H9 (cell line): ENCODE measurements at regions not wholly inside any gene's neighbourhood (a gene's known extent, or its start where the extent isn't known, plus 50 kb on each side); places are given as distances from the start of the nearest gene placed in this dataset.

ENCODE experiments used
- DNase-seq: peaks from one replicate; pipeline ENCODE4 v3.0.0-alpha.2; 2017
- H2AFZ ChIP-seq: one replicate; pipeline ENCODE4 v1.6.1; 2013; ENCODE audit warnings: mild to moderate bottlenecking, low read length, control low read depth, moderate library complexity
- H2AK5ac ChIP-seq: 2 replicates; pipeline ENCODE4 v1.6.1; 2013; ENCODE audit warnings: low read length, control low read depth, mixed read lengths; ENCODE audit not compliant: insufficient read length
- H2BK120ac ChIP-seq: one replicate; pipeline ENCODE4 v1.6.1; 2013; ENCODE audit warnings: low read depth, mild to moderate bottlenecking, low read length, control low read depth, inconsistent platforms; ENCODE audit not compliant: poor library complexity, severe bottlenecking
- H2BK12ac ChIP-seq: 2 replicates; pipeline ENCODE4 v1.6.1; 2013; ENCODE audit warnings: low read length, control low read depth, mixed read lengths, low read depth; ENCODE audit not compliant: insufficient read length
- H2BK15ac ChIP-seq: 2 replicates; pipeline ENCODE4 v1.6.1; 2013; ENCODE audit warnings: low read depth, low read length, control low read depth
- H2BK20ac ChIP-seq: one replicate; pipeline ENCODE4 v1.6.1; 2013; ENCODE audit warnings: low read depth, mild to moderate bottlenecking, low read length, control low read depth, inconsistent platforms; ENCODE audit not compliant: poor library complexity, severe bottlenecking
- H2BK5ac ChIP-seq: 2 replicates; pipeline ENCODE4 v1.6.1; 2013; ENCODE audit warnings: low read length, control low read depth, mixed read lengths; ENCODE audit not compliant: insufficient read length
- H3K14ac ChIP-seq: 2 replicates; pipeline ENCODE4 v1.6.1; 2013; ENCODE audit warnings: low read length, control low read depth; ENCODE audit not compliant: insufficient read depth
- H3K18ac ChIP-seq: 2 replicates; pipeline ENCODE4 v1.6.1; 2013; ENCODE audit warnings: low read depth, mild to moderate bottlenecking, mixed read lengths, low read length, control low read depth; ENCODE audit not compliant: insufficient read length
- H3K23ac ChIP-seq: 2 replicates; pipeline ENCODE4 v1.6.1; 2013; ENCODE audit warnings: low read length, control low read depth, mixed read lengths, low read depth; ENCODE audit not compliant: insufficient read length
- H3K23me2 ChIP-seq: 2 replicates; pipeline ENCODE4 v1.6.1; 2013; ENCODE audit warnings: low read depth, mild to moderate bottlenecking, mixed read lengths, low read length, control low read depth; ENCODE audit not compliant: insufficient read length, poor library complexity, severe bottlenecking
- H3K27ac ChIP-seq: 2 replicates; pipeline ENCODE4 v1.5.1; 2013; ENCODE audit warnings: low read length, control low read depth, mixed read lengths, low read depth; ENCODE audit not compliant: insufficient read length
- H3K27me3 ChIP-seq: 2 replicates; pipeline ENCODE4 v1.6.1; 2013; ENCODE audit warnings: low read length, control low read depth, inconsistent platforms; ENCODE audit not compliant: insufficient read depth
- H3K4ac ChIP-seq: 2 replicates; pipeline ENCODE4 v1.6.1; 2013; ENCODE audit warnings: low read depth, mild to moderate bottlenecking, control low read depth, inconsistent platforms, low read length, moderate library complexity
- H3K4me1 ChIP-seq: 2 replicates; pipeline ENCODE4 v1.6.1; 2013; ENCODE audit warnings: low read length, control low read depth, inconsistent platforms; ENCODE audit not compliant: insufficient read depth
- H3K4me2 ChIP-seq: 2 replicates; pipeline ENCODE4 v1.6.1; 2013; ENCODE audit warnings: low read length, control low read depth, mixed read lengths; ENCODE audit not compliant: insufficient read length, insufficient read depth
- H3K56ac ChIP-seq: 2 replicates; pipeline ENCODE4 v1.6.1; 2013; ENCODE audit warnings: low read depth, mild to moderate bottlenecking, mixed read lengths, low read length, control low read depth; ENCODE audit not compliant: insufficient read length
- H3K79me1 ChIP-seq: 2 replicates; pipeline ENCODE4 v1.6.1; 2013; ENCODE audit warnings: low read depth, mild to moderate bottlenecking, moderate library complexity, low read length, control low read depth, inconsistent platforms; ENCODE audit not compliant: insufficient read depth, poor library complexity, severe bottlenecking
- H3K79me2 ChIP-seq: 2 replicates; pipeline ENCODE4 v1.6.1; 2013; ENCODE audit warnings: low read length, control low read depth, inconsistent platforms; ENCODE audit not compliant: insufficient read depth
- H3K9ac ChIP-seq: 2 replicates; pipeline ENCODE4 v1.6.1; 2013; ENCODE audit warnings: low read length, control low read depth, mixed read lengths; ENCODE audit not compliant: insufficient read length; ENCODE audit errors: extremely low read depth
- H3K9me3 ChIP-seq: one replicate; pipeline ENCODE4 v1.6.1; 2013; ENCODE audit warnings: low read depth, low read length, inconsistent platforms; ENCODE audit not compliant: control insufficient read depth
- H3T11ph ChIP-seq: one replicate; pipeline ENCODE4 v1.6.1; 2013; ENCODE audit warnings: mild to moderate bottlenecking, low read length, control low read depth, inconsistent platforms
- H4K20me1 ChIP-seq: one replicate; pipeline ENCODE4 v1.6.1; 2013; ENCODE audit not compliant: control insufficient read depth, insufficient read length, insufficient read depth
- H4K5ac ChIP-seq: 2 replicates; pipeline ENCODE4 v1.6.1; 2013; ENCODE audit warnings: low read depth, mild to moderate bottlenecking, mixed read lengths, low read length, control low read depth; ENCODE audit not compliant: insufficient read length
- H4K8ac ChIP-seq: replicated peaks from 2 replicates; pipeline ENCODE4 v1.6.1; 2013; ENCODE audit warnings: low read length, control low read depth, mixed read lengths, low read depth; ENCODE audit not compliant: insufficient read length
- H4K91ac ChIP-seq: 2 replicates; pipeline ENCODE4 v1.6.1; 2013; ENCODE audit warnings: low read depth, mild to moderate bottlenecking, moderate library complexity, mixed read lengths, low read length, control low read depth; ENCODE audit not compliant: insufficient read length
- H3K27ac Mint-ChIP-seq, 3 experiments: 2 replicates in 2 of 3; 3 replicates in 1 of 3; pipeline ENCODE4 v1.8.0; 2020 to 2021; ENCODE audit warnings: mixed read lengths in 3 of 3, mild to moderate bottlenecking in 1 of 3, moderate library complexity in 1 of 3
- H3K27me3 Mint-ChIP-seq: 2 replicates; pipeline ENCODE4 v1.8.0; 2021; ENCODE audit warnings: low read depth, mild to moderate bottlenecking, moderate library complexity, mixed read lengths
- H3K36me3 Mint-ChIP-seq, 3 experiments: 2 replicates in 2 of 3; 3 replicates in 1 of 3; pipeline ENCODE4 v1.8.0; 2020 to 2021; ENCODE audit warnings: low read depth in 3 of 3, mixed read lengths in 3 of 3; ENCODE audit not compliant: insufficient read depth in 1 of 3
- H3K4me1 Mint-ChIP-seq, 2 experiments: 2 replicates each; pipeline ENCODE4 v1.8.0; 2020; ENCODE audit warnings: mixed read lengths in 2 of 2
- H3K4me3 Mint-ChIP-seq, 2 experiments: 2 replicates in 1 of 2; 3 replicates in 1 of 2; pipeline ENCODE4 v1.8.0; 2020 to 2021; ENCODE audit warnings: mild to moderate bottlenecking in 2 of 2, mixed read lengths in 2 of 2, moderate library complexity in 1 of 2
- H3K9me3 Mint-ChIP-seq, 2 experiments: 2 replicates in 1 of 2; 3 replicates in 1 of 2; pipeline ENCODE4 v1.8.0; 2020; ENCODE audit warnings: mild to moderate bottlenecking in 2 of 2, mixed read lengths in 2 of 2, moderate library complexity in 1 of 2
- WGBS: extraction: QIAGEN DNeasy Blood & Tissue Kit; methylation state at CpG from one replicate; pipeline ENCODE4 v1.1.7; 2013; ENCODE audit warnings: missing lambda C conversion rate, low lambda C conversion rate, mixed read lengths; ENCODE audit not compliant: insufficient read length; ENCODE audit errors: extremely low coverage; 5-methylcytosine and 5-hydroxymethylcytosine counted together
- TF ChIP-seq, protein P1 (sequence below): fragments of 200-600 bp; sonication (generic); conservative IDR thresholded peaks from 3 replicates; pipeline ENCODE4 v1.8.0; 2021; ENCODE audit warnings: antibody characterized with exemption, mild to moderate bottlenecking

DNA sequence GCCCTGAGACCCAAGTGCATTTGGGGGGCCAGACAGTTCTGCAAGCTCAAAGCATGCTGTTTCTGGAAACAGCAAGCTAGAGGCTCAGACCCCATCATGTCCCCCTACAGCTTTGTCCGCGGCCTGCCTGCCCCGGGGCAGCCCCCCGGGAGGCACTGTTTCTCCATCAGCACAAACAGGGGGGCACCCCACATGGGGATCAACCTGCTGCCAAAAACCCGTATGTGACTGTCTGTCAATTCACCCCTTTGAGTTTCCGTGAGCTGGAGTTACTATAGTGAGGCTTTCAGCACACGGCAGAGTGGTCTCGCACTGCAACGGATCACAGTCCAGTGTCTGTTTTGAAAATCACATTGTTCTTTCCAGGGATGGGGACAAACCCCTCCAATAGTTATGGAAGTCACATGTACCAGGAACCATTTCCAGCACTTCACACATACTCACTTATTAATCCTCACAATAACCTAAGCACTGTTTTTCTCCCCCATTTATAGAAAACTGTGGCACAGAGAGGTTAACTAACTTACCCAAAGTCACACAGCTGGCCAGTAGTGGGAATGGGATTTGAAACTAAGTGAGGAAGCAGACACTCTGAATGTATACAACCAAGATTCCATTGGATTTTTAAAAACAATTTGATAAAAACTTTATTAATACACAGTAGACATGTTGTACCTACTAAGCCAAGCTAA lies 269.0 kb downstream of the C16orf95 start:
- H2AFZ ChIP-seq: no peak overlapping the region
- WGBS: no CpG with 5 or more reads among the region's 9 CpGs
- H3K4me3 Mint-ChIP-seq: no peak overlapping the region
- H2BK20ac ChIP-seq: no peak overlapping the region
- H3K23me2 ChIP-seq: no peaks in the 10 kb centered on the region
- no peak overlapping the region for H2AK5ac ChIP-seq
- no peak overlapping the region for H2BK15ac ChIP-seq
- TF ChIP-seq, protein P1, sequence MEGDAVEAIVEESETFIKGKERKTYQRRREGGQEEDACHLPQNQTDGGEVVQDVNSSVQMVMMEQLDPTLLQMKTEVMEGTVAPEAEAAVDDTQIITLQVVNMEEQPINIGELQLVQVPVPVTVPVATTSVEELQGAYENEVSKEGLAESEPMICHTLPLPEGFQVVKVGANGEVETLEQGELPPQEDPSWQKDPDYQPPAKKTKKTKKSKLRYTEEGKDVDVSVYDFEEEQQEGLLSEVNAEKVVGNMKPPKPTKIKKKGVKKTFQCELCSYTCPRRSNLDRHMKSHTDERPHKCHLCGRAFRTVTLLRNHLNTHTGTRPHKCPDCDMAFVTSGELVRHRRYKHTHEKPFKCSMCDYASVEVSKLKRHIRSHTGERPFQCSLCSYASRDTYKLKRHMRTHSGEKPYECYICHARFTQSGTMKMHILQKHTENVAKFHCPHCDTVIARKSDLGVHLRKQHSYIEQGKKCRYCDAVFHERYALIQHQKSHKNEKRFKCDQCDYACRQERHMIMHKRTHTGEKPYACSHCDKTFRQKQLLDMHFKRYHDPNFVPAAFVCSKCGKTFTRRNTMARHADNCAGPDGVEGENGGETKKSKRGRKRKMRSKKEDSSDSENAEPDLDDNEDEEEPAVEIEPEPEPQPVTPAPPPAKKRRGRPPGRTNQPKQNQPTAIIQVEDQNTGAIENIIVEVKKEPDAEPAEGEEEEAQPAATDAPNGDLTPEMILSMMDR: no peak
- no peak overlapping the region for H3K14ac ChIP-seq
- no peak overlapping the region for H4K5ac ChIP-seq
- no peaks in the 10 kb centered on the region for H3K36me3 Mint-ChIP-seq
- H3K9me3 Mint-ChIP-seq: no peaks in the 10 kb centered on the region; a peak in 1 of 5 replicates
- H3K56ac ChIP-seq: no peak overlapping the region
- no peak overlapping the region for H3T11ph ChIP-seq
- no peak overlapping the region for H3K4ac ChIP-seq
- peaks cover 8% of the 10 kb centered on the region; the same call in 1 of the 2 replicates for H3K27me3 Mint-ChIP-seq
- no peak overlapping the region for H3K27ac ChIP-seq
- DNase-seq: no peak
- no peak overlapping the region for H4K91ac ChIP-seq
- H3K18ac ChIP-seq: no peak overlapping the region
- no peaks in the 10 kb centered on the region for H3K4me1 ChIP-seq
- H3K27ac Mint-ChIP-seq: no peak overlapping the region
- no peak overlapping the region for H3K4me2 ChIP-seq
- no peaks in the 10 kb centered on the region; the same call in 1 of the 2 replicates for H3K27me3 ChIP-seq
- H3K23ac ChIP-seq: no peak overlapping the region
- no peaks in the 10 kb centered on the region for H4K20me1 ChIP-seq
- no peaks in the 10 kb centered on the region for H3K79me2 ChIP-seq
- H2BK120ac ChIP-seq: no peak overlapping the region
- H3K4me1 Mint-ChIP-seq: peaks cover 20 to 36% of the 10 kb centered on the region in 2 experiments
- H3K9ac ChIP-seq: no peak overlapping the region
- no peak overlapping the region for H4K8ac ChIP-seq
- no peaks in the 10 kb centered on the region for H3K9me3 ChIP-seq
- H2BK5ac ChIP-seq: no peak overlapping the region
- H2BK12ac ChIP-seq: no peak overlapping the region
- H3K79me1 ChIP-seq: no peaks in the 10 kb centered on the region
